Ishikawa (cell line): ENCODE measurements at regions not wholly inside any gene's neighbourhood (a gene's known extent, or its start where the extent isn't known, plus 50 kb on each side); places are given as distances from the start of the nearest gene placed in this dataset.

Experiments
- CEBPB ChIP-seq: IDR thresholded peaks from 2 replicates; pipeline ENCODE4 v1.6.1; 2012
- EGR1 ChIP-seq: IDR thresholded peaks from 2 replicates; pipeline ENCODE4 v1.6.1; 2012
- EP300 ChIP-seq: IDR thresholded peaks from 2 replicates; pipeline ENCODE4 v1.6.1; 2012; ENCODE audit warnings: borderline replicate concordance
- RAD21 ChIP-seq: IDR thresholded peaks from 2 replicates; pipeline ENCODE4 v1.6.1; 2012; ENCODE audit warnings: low read depth
- TCF12 ChIP-seq: IDR thresholded peaks from 2 replicates; pipeline ENCODE4 v1.6.1; 2012; ENCODE audit warnings: low read depth
- TF ChIP-seq, protein P1 (sequence below): IDR thresholded peaks from 2 replicates; pipeline ENCODE4 v1.6.1; 2012
- TF ChIP-seq, protein P2 (sequence below): IDR thresholded peaks from 2 replicates; pipeline ENCODE4 v1.6.1; 2012
- TF ChIP-seq, protein P3 (sequence below): IDR thresholded peaks from 2 replicates; pipeline ENCODE4 v1.6.1; 2012; ENCODE audit warnings: low read depth, mild to moderate bottlenecking

DNA sequence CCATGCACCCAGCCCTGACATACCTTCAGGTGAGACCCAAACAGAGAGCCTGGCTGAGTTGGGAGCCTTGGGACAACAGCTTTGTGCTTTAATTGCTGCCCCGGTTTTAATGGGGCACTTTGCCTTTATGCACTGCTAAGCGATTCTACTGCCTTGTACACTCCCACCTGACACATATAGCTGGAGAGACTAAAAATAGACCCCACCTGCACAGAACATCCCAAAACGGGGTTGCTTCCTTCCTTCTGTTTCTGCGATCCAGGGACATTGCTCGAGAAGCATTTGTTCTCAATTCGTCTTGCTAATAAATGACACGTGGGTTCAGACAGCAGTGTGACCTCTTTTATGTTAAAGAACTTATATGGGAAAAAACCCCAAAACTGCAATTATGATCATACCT is 258.8 kb upstream of the MYO3A start:
- no peak for TF ChIP-seq RAD21
- no peak for TF ChIP-seq EP300
- no peak for TF ChIP-seq TCF12
- TF ChIP-seq, protein P1, sequence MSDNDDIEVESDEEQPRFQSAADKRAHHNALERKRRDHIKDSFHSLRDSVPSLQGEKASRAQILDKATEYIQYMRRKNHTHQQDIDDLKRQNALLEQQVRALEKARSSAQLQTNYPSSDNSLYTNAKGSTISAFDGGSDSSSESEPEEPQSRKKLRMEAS = no peak
- TF ChIP-seq, protein P2, sequence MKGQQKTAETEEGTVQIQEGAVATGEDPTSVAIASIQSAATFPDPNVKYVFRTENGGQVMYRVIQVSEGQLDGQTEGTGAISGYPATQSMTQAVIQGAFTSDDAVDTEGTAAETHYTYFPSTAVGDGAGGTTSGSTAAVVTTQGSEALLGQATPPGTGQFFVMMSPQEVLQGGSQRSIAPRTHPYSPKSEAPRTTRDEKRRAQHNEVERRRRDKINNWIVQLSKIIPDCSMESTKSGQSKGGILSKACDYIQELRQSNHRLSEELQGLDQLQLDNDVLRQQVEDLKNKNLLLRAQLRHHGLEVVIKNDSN = no peak
- TF ChIP-seq EGR1 = no peak
- TF ChIP-seq, protein P3, sequence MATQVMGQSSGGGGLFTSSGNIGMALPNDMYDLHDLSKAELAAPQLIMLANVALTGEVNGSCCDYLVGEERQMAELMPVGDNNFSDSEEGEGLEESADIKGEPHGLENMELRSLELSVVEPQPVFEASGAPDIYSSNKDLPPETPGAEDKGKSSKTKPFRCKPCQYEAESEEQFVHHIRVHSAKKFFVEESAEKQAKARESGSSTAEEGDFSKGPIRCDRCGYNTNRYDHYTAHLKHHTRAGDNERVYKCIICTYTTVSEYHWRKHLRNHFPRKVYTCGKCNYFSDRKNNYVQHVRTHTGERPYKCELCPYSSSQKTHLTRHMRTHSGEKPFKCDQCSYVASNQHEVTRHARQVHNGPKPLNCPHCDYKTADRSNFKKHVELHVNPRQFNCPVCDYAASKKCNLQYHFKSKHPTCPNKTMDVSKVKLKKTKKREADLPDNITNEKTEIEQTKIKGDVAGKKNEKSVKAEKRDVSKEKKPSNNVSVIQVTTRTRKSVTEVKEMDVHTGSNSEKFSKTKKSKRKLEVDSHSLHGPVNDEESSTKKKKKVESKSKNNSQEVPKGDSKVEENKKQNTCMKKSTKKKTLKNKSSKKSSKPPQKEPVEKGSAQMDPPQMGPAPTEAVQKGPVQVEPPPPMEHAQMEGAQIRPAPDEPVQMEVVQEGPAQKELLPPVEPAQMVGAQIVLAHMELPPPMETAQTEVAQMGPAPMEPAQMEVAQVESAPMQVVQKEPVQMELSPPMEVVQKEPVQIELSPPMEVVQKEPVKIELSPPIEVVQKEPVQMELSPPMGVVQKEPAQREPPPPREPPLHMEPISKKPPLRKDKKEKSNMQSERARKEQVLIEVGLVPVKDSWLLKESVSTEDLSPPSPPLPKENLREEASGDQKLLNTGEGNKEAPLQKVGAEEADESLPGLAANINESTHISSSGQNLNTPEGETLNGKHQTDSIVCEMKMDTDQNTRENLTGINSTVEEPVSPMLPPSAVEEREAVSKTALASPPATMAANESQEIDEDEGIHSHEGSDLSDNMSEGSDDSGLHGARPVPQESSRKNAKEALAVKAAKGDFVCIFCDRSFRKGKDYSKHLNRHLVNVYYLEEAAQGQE = no peak
- no peak for TF ChIP-seq CEBPB
